Liver (tissue), 8 donors: ENCODE measurements at regions not wholly inside any gene's neighbourhood (a gene's known extent, or its start where the extent isn't known, plus 50 kb on each side); places are given as distances from the start of the nearest gene placed in this dataset.
"Not testable (repeated sequence)": the region's sequence is repeated elsewhere in the genome, so short reads cannot be mapped to it uniquely, and the experiment has no call there.

Experiments used
- DNase-seq: peaks from one replicate; pipeline ENCODE4 v3.0.0-alpha.2; 2017; ENCODE audit warnings: low spot score
- H3K27ac ChIP-seq, 2 donors: one replicate each; pipeline ENCODE4 v1.7.0; 2013; ENCODE audit warnings: inconsistent platforms in 2 of 2, low read length in 2 of 2, control low read depth in 1 of 2, low read depth in 1 of 2, mild to moderate bottlenecking in 1 of 2
- H3K27me3 ChIP-seq, 4 donors: one replicate each; pipeline versions ENCODE4 v1.6.1 to v1.7.0; 2013; ENCODE audit warnings: low read length in 3 of 4, inconsistent platforms in 1 of 4, mild to moderate bottlenecking in 1 of 4, moderate library complexity in 1 of 4; ENCODE audit not compliant: control insufficient read depth in 4 of 4, insufficient read depth in 4 of 4
- H3K36me3 ChIP-seq, 4 donors: one replicate each; pipeline versions ENCODE4 v1.6.1 to v1.7.0; 2013; ENCODE audit warnings: low read length in 3 of 4, mild to moderate bottlenecking in 3 of 4, low read depth in 1 of 4, moderate library complexity in 1 of 4; ENCODE audit not compliant: control insufficient read depth in 4 of 4, insufficient read depth in 3 of 4
- H3K4me1 ChIP-seq, 4 donors: one replicate each; pipeline versions ENCODE4 v1.6.1 to v1.7.0; 2013; ENCODE audit warnings: low read length in 3 of 4, mild to moderate bottlenecking in 3 of 4, moderate library complexity in 1 of 4; ENCODE audit not compliant: control insufficient read depth in 4 of 4, insufficient read depth in 4 of 4
- H3K4me3 ChIP-seq, 3 donors: one replicate each; pipeline versions ENCODE4 v1.6.1 to v1.7.0; 2013; ENCODE audit warnings: low read length in 3 of 3, control low read depth in 1 of 3, low read depth in 1 of 3, mild to moderate bottlenecking in 1 of 3
- H3K9ac ChIP-seq, 2 donors: one replicate each; pipeline ENCODE4 v1.7.0; 2013; ENCODE audit warnings: low read length in 2 of 2, mild to moderate bottlenecking in 2 of 2, moderate library complexity in 2 of 2, control low read depth in 1 of 2, low read depth in 1 of 2
- H3K9me3 ChIP-seq, 4 donors: one replicate each; pipeline versions ENCODE4 v1.6.1 to v1.7.0; 2013; ENCODE audit warnings: low read length in 3 of 4; ENCODE audit not compliant: control insufficient read depth in 4 of 4
- ATF3 ChIP-seq: IDR thresholded peaks from 2 replicates; pipeline ENCODE4 v1.6.1; 2016; ENCODE audit warnings: antibody characterized with exemption
- CTCF ChIP-seq: fragments of 150-350 bp; IDR thresholded peaks from 2 replicates; pipeline ENCODE4 v1.5.1; 2017; ENCODE audit warnings: improper control_type of control experiment, low read depth, low read length; ENCODE audit not compliant: missing input control
- EGR1 ChIP-seq, 2 donors: IDR thresholded peaks; 2 replicates each; pipeline ENCODE4 v1.6.1; 2016 to 2018; ENCODE audit warnings: antibody characterized with exemption in 2 of 2, low read depth in 2 of 2
- FOXA1 ChIP-seq: IDR thresholded peaks from 2 replicates; pipeline ENCODE4 v1.6.1; 2016; ENCODE audit warnings: antibody characterized with exemption
- FOXA2 ChIP-seq: IDR thresholded peaks from 2 replicates; pipeline ENCODE4 v1.6.1; 2016; ENCODE audit warnings: antibody characterized with exemption
- GABPA ChIP-seq, 2 donors: IDR thresholded peaks in 1 of 2; conservative IDR thresholded peaks in 1 of 2; 2 replicates each; pipeline ENCODE4 v1.6.1; 2016; ENCODE audit warnings: antibody characterized with exemption in 2 of 2, mild to moderate bottlenecking in 1 of 2, moderate library complexity in 1 of 2
- HNF4A ChIP-seq, 2 donors: conservative IDR thresholded peaks; 2 replicates each; pipeline ENCODE4 v1.6.1; 2016; ENCODE audit warnings: antibody characterized with exemption in 2 of 2, mild to moderate bottlenecking in 2 of 2
- HNF4G ChIP-seq: IDR thresholded peaks from 2 replicates; pipeline ENCODE4 v1.6.1; 2016; ENCODE audit warnings: antibody characterized with exemption
- JUND ChIP-seq, 2 donors: IDR thresholded peaks; 2 replicates each; pipeline ENCODE4 v1.6.1; 2016; ENCODE audit warnings: antibody characterized with exemption in 2 of 2
- MAX ChIP-seq: IDR thresholded peaks from 2 replicates; pipeline ENCODE4 v1.6.1; 2016; ENCODE audit warnings: antibody characterized with exemption
- NR2F2 ChIP-seq: IDR thresholded peaks from 2 replicates; pipeline ENCODE4 v1.6.1; 2016; ENCODE audit warnings: antibody characterized with exemption
- RAD21 ChIP-seq, 2 donors: IDR thresholded peaks; 2 replicates each; pipeline ENCODE4 v1.6.1; 2016; ENCODE audit warnings: antibody characterized with exemption in 2 of 2, mild to moderate bottlenecking in 2 of 2
- REST ChIP-seq: IDR thresholded peaks from 2 replicates; pipeline ENCODE4 v1.6.1; 2016; ENCODE audit warnings: antibody characterized with exemption, mild to moderate bottlenecking
- RXRA ChIP-seq, 2 donors: IDR thresholded peaks; 2 replicates each; pipeline ENCODE4 v1.6.1; 2017 to 2018; ENCODE audit warnings: antibody characterized with exemption in 2 of 2, mild to moderate bottlenecking in 1 of 2
- SP1 ChIP-seq: IDR thresholded peaks from 2 replicates; pipeline ENCODE4 v1.6.1; 2018; ENCODE audit warnings: antibody characterized with exemption, mild to moderate bottlenecking
- TAF1 ChIP-seq: conservative IDR thresholded peaks from 2 replicates; pipeline ENCODE4 v1.6.1; 2016; ENCODE audit warnings: antibody characterized with exemption, mild to moderate bottlenecking
- YY1 ChIP-seq: IDR thresholded peaks from 2 replicates; pipeline ENCODE4 v1.6.1; 2016; ENCODE audit warnings: antibody characterized with exemption, mild to moderate bottlenecking
- ZBTB33 ChIP-seq: IDR thresholded peaks from 2 replicates; pipeline ENCODE4 v1.6.1; 2016; ENCODE audit warnings: antibody characterized with exemption
- WGBS: extraction: QIAGEN DNeasy Blood & Tissue Kit; methylation state at CpG from one replicate; pipeline ENCODE4 v1.1.7; 2013; 5-methylcytosine and 5-hydroxymethylcytosine counted together
- donor health status: healthy.
- donor health status: healthy.
- donor health status: healthy.
- donor health status: healthy.
- donor health status: healthy.

- TF ChIP-seq JUND (IDR thresholded peaks at IDR 0.05) (no peak), ZBTB33 (no peak), FOXA1 (no peak), ATF3 (no peak), CTCF (no peak), TAF1 (no peak), RXRA (IDR thresholded peaks at IDR 0.05) (no peak), RAD21 (IDR thresholded peaks at IDR 0.05) (no peak), HNF4A (conservative IDR thresholded peaks at IDR 0.05) (no peak), NR2F2 (no peak), MAX (no peak), FOXA2 (no peak), GABPA (IDR thresholded peaks at IDR 0.05 in 1 of 2, conservative IDR thresholded peaks at IDR 0.05 in 1 of 2) (no peak), EGR1 (IDR thresholded peaks at IDR 0.05; ENCODE audit: low read depth in 2 of 2) (no peak), YY1 (no peak), HNF4G (no peak), SP1 (no peak), REST (no peak)
- Histone ChIP-seq H3K27ac (no peak overlapping the region), H3K4me1 (no peaks in the 10 kb centered on the region), H3K4me3 (no peak overlapping the region), H3K27me3 (no peaks in the 10 kb centered on the region), H3K9ac (no peak overlapping the region), H3K36me3 (no peaks in the 10 kb centered on the region), H3K9me3 (no peaks in the 10 kb centered on the region)
- no peak for DNase-seq
- WGBS: 65% methylated on average over 2 of the region's 2 CpGs
Measured at GRCh38 chr4:79597266-79597665, 189.2 kb upstream of the GK2 start.

- not testable (repeated sequence) for H3K27me3 ChIP-seq, H3K4me3 ChIP-seq, H3K36me3 ChIP-seq, H3K9ac ChIP-seq, H3K27ac ChIP-seq, H3K9me3 ChIP-seq, DNase-seq, H3K4me1 ChIP-seq
- WGBS: 77% methylated on average over 5 of the region's 6 CpGs
Measured at GRCh38 chr4:79592218-79592617, 184.2 kb upstream of the GK2 start.
